ENCODE measurements at regions not wholly inside any gene's neighbourhood (a gene's known extent, or its start where the extent isn't known, plus 50 kb on each side); places are given as distances from the start of the nearest gene placed in this dataset.
"Not testable (repeated sequence)": the region's sequence is repeated elsewhere in the genome, so short reads cannot be mapped to it uniquely, and the experiment has no call there.

DNA sequence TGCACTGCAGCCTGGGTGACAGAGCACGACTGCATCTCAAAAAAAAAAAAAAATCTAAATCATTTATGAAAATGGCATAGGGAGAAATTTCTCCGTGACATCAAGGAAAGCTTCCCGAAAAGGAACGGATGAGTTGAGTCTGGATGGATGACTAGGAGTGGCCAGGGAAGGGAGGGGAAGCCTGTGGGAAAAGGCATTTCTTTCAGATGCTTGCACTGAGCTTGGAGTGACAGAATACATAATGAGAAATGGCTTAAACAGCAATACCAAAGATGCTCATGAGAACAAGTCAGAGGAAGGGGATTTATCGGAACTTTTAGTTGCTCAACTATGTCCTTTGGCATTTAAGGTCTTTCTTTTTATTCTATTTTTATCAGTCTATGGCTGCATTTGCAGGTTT lies 1369.2 kb upstream of the TMEM132C start:
- no peak for DNase-seq

DNA sequence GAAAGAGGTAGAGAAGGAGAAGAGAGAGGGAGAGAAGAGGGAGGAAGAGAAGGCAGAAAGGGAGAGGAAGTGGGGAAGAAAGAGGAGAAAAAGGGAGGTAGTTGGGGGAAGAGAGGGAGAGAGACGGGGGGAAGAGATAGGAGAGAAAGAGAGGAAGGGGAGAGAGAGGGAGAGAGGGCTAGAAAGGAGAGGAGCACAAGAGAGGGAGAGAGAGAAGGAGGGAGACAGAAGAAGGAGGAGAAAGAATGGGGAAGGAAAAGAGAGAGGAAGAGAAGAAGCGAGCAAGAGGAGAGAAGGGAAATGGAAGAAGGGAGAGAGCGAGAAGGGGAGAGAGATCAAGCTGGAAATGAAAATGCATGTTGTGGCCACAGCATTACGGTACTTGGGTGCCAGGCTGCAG lies 1368.4 kb upstream of the TMEM132C start:
- no peak for DNase-seq

DNA sequence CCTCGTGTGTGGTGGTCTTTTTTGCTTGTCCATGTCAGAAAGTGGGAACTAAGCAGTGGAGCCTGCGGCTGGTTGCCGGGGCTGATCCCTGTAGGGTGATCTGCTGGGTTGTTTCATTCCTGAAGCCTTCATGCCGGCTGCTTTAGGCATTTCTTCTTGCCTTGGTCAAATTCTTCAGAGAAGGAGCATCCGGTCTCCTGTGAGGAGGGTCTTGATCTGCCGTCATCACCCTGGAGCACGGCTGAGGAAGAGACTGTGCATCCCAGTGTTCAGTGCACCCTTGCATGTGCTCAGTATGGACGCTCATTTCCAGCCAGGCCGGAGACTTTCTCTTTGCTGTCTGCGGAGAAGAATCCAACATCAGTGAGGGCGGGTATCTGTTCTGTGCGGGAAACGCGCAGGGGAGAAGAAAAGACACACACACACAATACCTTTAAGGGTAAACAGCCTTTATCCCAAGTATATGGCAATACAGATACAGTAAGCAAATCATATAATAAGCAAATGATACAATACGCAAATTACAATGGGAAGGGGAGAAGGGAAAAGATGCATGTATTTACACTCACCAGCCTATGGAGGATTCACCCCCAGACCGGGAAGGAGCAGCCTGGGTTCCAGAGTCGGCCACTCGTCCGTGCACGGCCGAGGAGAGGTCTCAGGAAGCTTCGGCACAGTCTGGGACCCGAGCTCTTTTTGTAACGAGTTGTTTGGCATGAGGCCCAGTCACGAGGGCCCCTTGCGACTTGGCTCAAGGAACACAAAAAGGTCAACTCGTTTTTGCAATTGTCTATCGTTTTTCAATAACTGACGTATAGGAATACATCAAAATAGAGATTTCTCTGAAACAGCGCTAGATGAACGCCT lies 1366.8 kb upstream of the TMEM132C start:
- DNase-seq = no peak

DNA sequence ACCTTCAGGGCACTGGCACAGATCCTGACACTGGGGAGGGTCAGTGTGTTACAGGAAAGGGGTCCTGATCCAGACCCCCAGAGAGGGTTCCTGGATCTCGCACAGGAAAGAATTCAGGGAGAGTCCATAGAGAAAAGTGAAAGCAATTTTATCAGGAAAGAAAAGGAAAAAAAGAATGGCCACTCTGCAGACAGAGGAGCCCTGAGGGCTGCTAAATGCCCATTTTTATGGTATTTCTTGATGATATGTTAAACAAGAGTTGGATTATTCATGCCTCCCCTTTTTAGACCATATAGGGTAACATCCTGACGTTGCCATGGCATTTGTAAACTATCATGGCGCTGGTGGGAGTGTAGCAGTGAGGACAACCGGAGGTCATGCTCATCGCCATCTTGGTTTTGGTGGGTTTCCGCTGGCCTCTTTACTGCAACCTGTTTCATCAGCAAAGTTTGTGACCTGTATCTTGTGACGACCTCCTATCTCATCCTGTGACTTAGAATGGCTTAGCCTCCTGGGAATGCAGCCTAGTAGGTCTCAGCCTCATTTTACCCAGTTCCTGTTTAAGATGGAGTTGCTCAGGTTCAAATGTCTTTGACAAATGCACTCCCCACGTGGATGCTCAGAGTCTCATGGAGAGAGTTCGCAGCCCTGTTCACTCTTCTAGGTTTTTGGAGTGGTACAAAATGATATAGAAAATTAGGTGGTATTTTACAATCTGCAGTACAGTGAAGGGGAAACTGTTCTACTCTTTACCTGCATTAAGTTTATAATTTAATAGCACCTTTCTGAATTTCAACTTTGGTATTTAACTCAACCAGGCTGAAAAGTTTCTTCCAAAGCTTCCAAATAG lies 1363.7 kb upstream of the TMEM132C start:
- no peak for DNase-seq

DNA sequence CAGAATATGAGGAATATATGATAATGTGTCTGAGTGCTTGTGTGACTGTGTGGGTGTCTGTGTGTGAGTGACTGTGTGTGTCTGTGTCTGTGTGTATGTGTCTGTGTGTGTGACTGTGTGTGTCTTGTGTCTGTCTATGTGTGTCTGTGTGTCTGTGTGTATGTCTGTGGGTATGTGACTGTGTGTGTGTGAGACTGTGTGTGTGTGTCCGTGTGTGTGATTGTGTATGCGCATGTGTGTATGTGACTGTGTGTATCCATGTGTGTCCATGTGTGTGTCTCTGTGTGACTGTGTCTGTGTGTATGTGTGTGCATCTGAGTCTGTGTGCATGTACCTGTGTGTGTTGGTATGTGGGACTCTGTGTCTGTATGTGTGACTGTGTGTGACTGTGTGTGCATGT lies 1361.2 kb upstream of the TMEM132C start:
- DNase-seq = no peak

DNA sequence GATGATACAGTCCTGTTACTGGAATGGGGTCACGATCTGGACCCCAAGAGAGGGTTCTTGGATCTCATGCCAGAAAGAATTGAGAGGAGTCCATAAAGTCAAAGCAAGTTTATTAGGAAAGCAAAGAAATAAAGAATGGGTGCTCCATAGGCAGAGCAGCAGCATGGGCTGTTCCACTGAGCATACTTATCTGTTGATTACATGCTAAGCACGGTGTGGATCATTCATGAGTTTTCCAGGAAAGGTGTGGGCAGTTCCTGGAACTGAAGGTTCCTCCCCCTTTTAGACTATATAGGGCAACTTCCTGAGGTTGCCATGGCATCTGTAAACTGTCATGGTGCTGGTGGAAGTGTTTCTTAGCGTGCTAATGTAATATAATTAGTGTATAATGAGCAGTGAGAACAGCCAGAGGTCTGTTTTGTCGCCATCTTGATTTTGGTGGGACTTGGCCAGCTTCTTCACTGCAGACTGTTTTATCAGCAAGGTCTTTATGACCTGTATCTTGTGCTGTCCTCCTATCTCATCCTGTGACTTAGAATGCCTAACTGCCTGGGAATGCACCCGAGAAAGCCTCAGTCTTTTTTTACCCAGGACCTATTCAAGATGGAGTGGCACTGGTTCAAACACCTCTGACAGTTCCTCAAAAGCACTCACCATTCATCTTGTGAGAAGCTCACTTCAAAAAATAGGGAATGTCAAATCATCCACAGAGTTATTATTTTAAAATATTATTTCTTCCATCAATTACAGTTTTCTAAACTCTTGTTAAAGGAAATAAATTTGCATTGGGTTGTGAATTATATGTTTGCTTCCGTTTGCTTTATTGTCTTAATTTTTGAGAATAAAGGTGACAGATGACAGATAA lies 1358.8 kb upstream of the TMEM132C start:
- DNase-seq = peak in 1 of 2 experiments; percentile 1

DNA sequence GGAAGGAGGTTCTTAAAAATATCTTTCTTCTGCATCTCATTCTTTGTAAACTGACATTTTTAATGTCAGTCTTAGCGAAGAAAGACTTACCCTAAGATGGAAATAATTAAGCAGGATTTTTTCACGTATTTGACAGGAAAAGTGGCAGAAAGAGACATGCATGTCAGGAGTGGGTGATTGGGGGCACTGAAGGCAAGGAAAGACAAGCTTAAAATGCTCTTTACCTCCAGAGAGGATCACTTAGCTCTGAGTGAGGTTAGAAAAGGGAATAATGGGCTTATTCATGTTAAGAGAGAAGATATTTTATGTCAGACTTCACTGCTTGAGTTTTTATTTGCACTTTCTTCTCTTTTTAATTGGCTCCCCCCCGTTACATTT lies 1358.2 kb upstream of the TMEM132C start:
- DNase-seq = no peak

DNA sequence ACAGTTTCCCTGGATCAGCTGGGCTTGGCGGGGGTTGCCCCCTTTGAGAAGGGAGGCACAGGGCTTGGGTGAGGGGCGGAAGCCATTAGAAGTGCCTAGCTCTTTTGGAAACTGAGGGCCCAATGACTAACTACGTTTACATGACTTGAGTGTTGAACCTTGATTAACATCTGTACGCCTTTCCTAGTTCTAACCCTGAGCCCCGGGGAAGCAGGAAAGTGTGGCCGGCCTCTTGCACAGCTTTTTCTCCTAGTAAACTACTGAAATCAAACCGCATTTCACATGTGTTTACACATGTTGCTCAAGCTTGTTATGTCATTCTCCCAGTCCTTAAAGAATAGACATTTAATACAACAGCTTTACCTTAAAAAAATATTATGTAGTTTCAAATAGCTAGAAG lies 1356.4 kb upstream of the TMEM132C start:
- DNase-seq = no peak

DNA sequence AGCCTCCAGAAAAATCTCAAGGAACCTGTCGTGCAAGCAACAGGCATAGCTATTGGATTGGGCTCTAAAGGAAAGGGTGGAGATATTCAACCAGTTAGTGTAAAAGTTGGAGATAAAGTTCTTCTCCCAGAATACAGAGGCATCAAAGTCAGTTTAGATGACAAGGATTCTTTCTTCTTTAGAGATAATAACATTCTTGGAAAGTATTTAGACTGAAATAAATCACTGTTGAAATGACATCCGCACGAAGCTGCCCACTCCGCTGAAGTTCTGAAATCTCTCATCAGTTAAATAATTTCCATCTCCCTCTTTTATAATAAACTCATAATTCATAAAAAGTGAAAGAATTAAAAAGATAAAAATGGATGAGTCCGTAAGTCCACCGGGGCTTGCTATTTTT lies 1354.9 kb upstream of the TMEM132C start:
- no peak for DNase-seq

DNA sequence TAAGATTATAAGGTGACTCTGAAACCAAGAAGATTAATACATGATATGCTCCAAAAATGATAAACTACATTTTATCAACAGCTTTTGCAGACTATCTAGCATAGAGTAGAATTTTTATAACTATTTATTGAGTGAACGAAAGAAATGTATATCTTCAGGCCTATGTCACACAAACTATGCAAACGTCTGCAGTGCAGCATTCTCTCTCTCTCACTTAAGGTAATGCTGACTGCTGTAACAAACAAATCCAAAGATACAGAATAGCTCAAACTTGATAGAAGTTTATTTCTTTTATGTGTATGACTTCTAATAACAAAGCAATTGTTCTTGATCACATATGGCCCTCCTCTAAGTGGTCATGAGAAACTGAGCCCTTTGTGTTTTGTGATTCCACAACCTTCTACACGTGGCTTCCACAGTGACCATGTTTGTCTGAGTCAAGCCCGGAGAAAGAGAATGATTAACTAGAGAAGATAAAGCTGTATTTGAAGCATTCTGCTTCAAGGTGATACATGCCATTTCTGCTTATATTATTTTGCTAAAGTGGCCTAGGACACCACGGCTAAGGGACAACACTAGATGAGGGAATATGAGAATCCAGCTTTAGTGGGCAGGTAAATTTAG lies 1352.7 kb upstream of the TMEM132C start:
- no peak for DNase-seq

DNA sequence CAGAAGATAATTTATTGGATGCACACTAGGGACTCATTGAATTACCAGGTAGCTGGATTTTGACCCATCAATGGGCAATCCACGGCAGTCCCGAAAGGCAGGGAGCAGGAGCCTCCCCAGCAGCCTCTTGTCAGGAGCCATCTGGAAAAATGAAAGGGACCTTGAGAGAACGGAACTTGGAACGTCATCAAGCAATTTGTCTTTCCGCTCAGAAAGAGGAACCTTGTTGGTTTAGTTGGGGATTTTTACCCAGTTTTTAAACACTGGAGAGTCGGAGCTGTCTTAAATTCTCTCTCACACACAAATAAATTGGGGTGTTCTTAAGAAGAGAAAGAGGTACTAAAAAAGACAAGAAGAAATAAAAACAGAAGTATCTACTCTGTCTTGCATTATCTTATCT lies 1351.7 kb upstream of the TMEM132C start:
- DNase-seq = no peak

DNA sequence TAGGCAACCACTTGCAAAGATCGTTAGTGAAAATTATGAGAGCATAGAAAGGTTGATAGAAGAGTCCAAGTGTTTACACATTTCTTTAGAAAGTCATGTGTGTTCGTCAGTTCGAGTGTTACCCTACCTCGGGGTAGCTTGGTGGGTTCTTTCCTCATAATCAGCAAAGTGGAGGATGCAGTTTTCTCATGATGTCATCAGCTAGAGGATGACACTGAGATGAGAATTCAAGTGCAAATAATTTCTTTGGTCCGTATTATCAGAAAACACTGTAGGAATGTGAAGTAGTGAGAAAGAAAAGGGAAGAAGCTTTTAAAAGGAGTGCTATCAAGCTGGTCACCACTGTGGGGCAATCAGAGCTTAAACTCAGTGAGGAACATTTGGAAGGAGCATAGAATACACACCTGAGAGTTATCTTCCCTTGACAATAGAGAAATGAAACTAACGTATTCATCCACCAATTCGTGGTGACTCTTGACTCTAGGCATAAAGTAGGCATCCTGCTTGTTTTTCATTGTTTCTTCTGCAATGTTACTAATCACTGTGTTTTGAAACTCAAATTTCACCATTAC lies 1340.9 kb upstream of the TMEM132C start:
- DNase-seq = no peak

DNA sequence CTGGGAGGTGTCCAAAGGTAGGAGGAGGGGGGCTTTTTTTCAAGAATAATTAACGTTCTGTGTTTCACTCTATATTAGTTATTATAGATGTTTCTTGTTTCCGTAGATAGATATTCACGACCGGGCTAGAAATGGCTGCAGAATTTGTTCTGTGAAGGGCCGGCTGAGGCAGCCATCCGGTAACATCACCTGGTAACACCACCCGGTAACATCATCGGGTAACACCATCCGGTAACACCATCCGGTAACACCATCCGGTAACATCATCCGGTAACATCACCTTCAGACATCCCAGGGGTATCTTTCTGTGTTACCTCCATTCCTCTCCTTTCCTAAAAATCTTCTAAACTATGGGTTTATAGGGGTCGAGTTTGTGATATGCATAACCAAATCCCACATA lies 1336.7 kb upstream of the TMEM132C start:
- DNase-seq = no peak

DNA sequence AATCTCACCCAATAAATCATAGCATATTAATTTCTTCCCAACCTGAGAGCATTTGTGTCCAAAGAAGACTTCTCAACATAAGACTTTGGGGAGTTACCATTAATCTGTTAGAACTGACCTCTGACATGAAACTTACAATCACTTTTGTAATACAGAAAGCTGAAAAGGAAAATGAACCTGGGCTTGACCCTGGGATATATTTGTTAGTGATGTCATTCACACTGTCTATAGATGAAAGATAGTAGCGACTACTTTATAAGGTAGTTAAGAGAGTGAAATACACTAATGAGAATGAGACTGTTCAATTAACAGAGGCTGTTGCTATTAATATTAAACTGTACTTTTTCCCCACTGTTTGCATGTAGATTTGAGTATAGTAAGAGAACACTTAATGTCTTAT lies 1334.8 kb upstream of the TMEM132C start:
- DNase-seq = no peak

DNA sequence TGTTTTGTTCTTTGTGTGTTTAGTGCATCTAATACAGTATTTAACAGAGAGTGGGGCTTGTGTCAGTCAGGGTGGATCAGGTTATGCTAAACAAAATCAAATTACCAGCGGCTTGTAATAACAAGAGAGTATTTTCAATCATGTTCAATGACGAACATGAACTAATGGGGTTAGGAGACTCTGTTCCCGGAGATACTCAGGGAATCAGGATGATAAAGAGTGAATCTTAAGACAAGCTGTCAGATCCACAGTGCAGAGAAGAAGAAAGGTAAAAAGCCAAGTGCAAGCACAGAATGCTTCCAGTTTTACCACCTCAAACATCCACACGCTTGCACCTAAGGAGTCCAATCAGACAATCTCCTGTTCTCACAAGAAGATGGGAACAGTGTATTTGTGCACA lies 1331.5 kb upstream of the TMEM132C start:
- DNase-seq = no peak

DNA sequence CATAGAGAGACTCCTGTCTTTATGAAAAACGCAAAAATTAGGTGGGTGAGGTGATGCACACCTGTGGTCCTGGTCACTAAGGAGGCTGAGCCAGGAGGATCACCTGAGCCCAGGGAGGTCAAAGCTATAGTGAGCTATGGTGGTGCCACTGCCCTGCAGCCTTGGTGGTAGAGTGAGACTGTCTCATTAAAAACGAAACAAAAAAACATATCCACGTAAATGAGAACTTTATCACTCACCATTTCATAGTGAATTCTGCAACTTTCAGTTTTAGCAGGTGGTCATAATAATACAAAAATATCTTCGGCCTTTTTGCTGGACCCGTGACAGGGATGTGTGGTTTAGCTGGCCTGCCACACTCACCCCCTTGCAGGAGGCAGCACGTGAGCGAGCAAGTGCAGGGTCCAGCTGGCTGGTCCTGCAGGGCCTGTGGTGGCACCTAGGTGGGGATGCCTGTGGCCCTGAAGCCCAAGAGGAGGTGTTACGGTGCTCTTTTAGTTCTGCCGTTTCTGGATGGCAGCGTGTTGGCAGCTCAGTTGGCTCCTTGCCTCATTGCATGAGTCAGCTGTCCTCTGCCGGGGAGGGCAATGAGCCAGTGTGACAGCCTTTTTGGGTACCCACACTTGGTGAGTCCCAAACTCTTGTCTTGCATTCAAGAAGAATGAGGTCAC lies 1330.7 kb upstream of the TMEM132C start:
- no peak for DNase-seq

DNA sequence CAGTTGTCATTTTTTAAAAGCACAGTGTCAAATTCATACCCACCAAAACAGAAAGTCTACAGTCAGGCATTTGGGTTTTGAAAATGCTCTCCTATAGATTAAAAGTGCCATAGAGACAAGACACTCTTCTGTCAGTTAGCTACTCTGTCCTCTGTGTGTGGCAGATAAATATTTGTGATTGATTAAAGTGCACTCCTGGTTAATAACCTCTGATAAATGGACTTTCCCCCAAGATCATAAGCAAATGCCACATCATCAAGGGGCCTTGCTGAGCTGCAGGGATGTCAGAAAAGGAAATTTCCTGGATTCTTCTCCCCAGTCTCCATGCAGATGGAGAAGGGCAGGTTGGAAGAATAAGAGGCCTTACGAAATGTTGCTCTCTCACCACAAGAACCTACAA lies 1329.5 kb upstream of the TMEM132C start:
- no peak for DNase-seq

DNA sequence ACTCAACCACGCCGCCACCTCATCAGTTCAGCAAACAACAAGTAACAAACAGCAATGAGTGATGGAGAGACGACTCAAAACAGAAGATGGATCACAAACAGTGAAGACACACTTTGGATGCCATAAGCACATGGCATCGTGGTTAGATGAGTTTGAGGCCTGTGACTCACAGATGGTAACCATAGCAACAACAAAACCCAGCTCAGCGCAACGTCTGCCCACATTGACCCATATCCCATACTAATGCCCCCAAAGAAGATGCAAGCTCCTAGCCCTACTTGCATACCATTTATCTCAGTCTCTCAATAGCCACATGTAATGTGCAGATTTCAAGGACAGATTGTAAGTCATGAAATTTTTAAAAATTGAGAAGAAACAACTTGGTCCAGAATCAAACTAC lies 1322.3 kb upstream of the TMEM132C start:
- no peak for DNase-seq

DNA sequence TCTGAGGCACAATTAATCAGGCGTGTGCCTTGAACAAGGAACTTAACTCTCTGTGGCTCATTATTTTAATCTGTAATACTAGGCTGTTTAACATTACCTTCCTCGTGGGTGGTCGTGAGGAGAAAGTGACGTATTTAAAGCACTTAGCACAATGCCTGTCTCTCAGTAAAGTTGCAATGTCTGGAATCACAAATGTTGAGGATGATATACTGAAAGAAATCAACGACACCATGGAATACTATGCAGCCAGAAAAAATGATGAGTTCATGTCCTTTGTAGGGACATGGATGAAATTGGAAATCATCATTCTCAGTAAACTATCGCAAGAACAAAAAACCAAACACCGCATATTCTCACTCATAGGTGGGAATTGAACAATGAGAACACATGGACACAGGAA lies 1320.0 kb upstream of the TMEM132C start:
- DNase-seq = not testable (repeated sequence)

DNA sequence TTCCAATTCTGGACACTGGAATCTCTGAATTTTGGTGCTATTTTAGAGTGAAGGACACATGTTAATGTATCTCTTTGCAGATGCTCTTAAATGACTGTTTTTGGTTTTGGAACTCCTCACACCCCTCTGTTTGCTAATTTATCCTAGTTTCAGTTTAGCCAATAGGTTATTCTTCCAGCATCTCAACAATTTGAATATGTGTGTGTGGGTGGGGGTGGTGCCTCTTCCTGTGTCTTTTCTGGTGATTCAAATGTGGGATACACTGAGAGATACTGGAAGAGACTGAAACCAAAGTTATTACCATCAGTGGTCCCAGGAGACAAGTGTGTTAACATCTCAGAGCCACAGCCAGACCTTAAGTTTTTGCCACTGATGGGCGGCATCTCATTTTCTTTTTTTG lies 1317.4 kb upstream of the TMEM132C start:
- no peak for DNase-seq

DNA sequence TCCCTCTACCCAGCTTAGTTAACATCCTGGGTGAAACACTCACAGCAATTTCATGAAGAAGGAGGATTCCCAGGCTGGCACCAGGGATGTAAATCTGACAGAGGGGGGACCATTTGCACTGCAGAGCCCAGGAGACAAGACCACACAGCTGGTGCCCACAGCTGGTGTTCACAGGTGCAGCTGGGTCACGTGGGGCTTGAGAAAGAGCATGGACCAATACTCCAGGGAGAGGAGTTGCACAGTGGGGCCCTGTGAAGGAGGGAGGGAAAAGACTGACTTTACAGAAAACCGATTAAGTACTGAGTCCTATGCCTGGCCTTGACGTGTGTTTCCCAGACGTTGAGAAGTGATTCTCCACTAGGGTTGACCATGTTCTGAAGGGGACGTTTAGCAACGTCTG lies 1316.7 kb upstream of the TMEM132C start:
- DNase-seq = no peak

All from activated CD4-positive, alpha-beta T cell treated with anti-CD3 and anti-CD28 coated beads, Interleukin-2, amount 50 U/mL, for 48 hours (primary cell).